Common myeloid progenitor, CD34-positive (primary cell): ENCODE measurements at regions not wholly inside any gene's neighbourhood (a gene's known extent, or its start where the extent isn't known, plus 50 kb on each side); places are given as distances from the start of the nearest gene placed in this dataset.

Source experiments
- CTCF ChIA-PET: fragments of 350-600 bp; sonication (Branson Sonifier 250); formaldehyde crosslinking; loops from one replicate; lab custom pipeline; 2021; ENCODE audit warnings: antibody characterized with exemption; lab: Charles Lee
- POLR2A ChIA-PET: fragments of 350-600 bp; sonication (Branson Sonifier 250); formaldehyde crosslinking; loops from one replicate; lab custom pipeline; 2021; ENCODE audit warnings: antibody characterized with exemption; lab: Charles Lee
- DNase-seq, 3 donors: peaks; one replicate each; pipeline versions ENCODE4 v3.0.0 to v3.0.0-alpha.2; 2013
- H3K27ac ChIP-seq, 2 experiments: 1 replicate in 1 of 2; 2 replicates in 1 of 2; pipeline ENCODE4 v1.7.0; 2013; ENCODE audit warnings: inconsistent platforms in 2 of 2, low read length in 2 of 2, mild to moderate bottlenecking in 2 of 2, low read depth in 1 of 2, moderate library complexity in 1 of 2; ENCODE audit not compliant: severe bottlenecking in 2 of 2, insufficient read depth in 1 of 2, poor library complexity in 1 of 2
- H3K27me3 ChIP-seq, 5 experiments: replicated peaks in 2 of 5; 1 replicate in 3 of 5; 2 replicates in 2 of 5; pipeline versions ENCODE4 v1.6.1 to v1.7.0; 2013; ENCODE audit warnings: low read length in 4 of 5, mild to moderate bottlenecking in 2 of 5, moderate library complexity in 2 of 5, inconsistent platforms in 1 of 5; ENCODE audit not compliant: insufficient read depth in 5 of 5, control insufficient read depth in 4 of 5
- H3K36me3 ChIP-seq, 4 experiments: 1 replicate in 2 of 4; 2 replicates in 2 of 4; pipeline versions ENCODE4 v1.6.1 to v1.7.0; 2013; ENCODE audit warnings: low read length in 3 of 4, control low read depth in 1 of 4, mild to moderate bottlenecking in 1 of 4; ENCODE audit not compliant: control insufficient read depth in 4 of 4, insufficient read depth in 4 of 4
- H3K4me1 ChIP-seq, 4 experiments: 1 replicate in 3 of 4; 2 replicates in 1 of 4; pipeline versions ENCODE4 v1.6.1 to v1.7.1; 2013; ENCODE audit warnings: low read length in 3 of 4, mild to moderate bottlenecking in 3 of 4, control low read depth in 1 of 4, inconsistent platforms in 1 of 4, moderate library complexity in 1 of 4; ENCODE audit not compliant: control insufficient read depth in 4 of 4, insufficient read depth in 4 of 4; ENCODE audit errors: control extremely low read depth in 1 of 4
- H3K4me3 ChIP-seq, 7 experiments: 1 replicate in 4 of 7; 2 replicates in 3 of 7; pipeline versions ENCODE4 v1.5.1 to v1.7.0; 2013; ENCODE audit warnings: mild to moderate bottlenecking in 7 of 7, low read length in 6 of 7, moderate library complexity in 6 of 7, inconsistent platforms in 2 of 7, low read depth in 2 of 7, control low read depth in 1 of 7; ENCODE audit not compliant: insufficient read depth in 4 of 7, control insufficient read depth in 1 of 7; ENCODE audit errors: extremely low read depth in 1 of 7
- H3K9me3 ChIP-seq, 5 experiments: 1 replicate in 4 of 5; 2 replicates in 1 of 5; pipeline versions ENCODE4 v1.6.1 to v1.7.1; 2013; ENCODE audit warnings: low read length in 4 of 5, mild to moderate bottlenecking in 2 of 5, inconsistent platforms in 1 of 5, low read depth in 1 of 5, moderate library complexity in 1 of 5; ENCODE audit not compliant: control insufficient read depth in 4 of 5, insufficient read depth in 2 of 5; ENCODE audit errors: control extremely low read depth in 1 of 5
- WGBS: methylation state at CpG from one replicate; pipeline ENCODE4 v1.1.5; 2013; ENCODE audit not compliant: insufficient coverage; 5-methylcytosine and 5-hydroxymethylcytosine counted together

DNA sequence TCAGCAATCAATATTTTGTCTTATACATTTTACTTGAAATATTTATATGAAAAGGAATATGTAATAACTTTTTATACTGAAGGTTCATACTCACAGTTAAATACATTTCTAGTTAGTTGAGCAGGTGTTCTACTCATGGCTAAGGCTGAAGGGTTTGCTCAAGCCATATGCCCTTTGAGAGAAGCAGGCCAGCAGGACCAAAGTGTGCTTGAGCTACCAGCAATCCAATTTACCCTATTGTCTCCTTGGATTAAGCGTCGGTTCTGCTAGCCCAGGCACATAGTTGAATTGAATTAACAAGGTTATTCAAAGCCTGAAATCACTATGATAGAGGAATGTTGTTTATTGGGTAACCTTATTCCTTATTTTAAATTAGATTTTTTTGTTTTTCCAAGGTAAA, 151.5 kb upstream of the BACE2 start:
- WGBS, result no CpG with 5 or more reads among the region's 2 CpGs
- Histone ChIP-seq H3K4me3 (no peak overlapping the region), H3K27ac (no peak overlapping the region), H3K9me3 (no peaks in the 10 kb centered on the region), H3K36me3 (no peaks in the 10 kb centered on the region), H3K27me3 (peaks cover 0 to 2% (median 0%) of the 10 kb centered on the region in 5 experiments), H3K4me1 (no peaks in the 10 kb centered on the region)
- ChIA-PET POLR2A (no interaction called here), CTCF (no interaction called here)
- no peak for DNase-seq

DNA sequence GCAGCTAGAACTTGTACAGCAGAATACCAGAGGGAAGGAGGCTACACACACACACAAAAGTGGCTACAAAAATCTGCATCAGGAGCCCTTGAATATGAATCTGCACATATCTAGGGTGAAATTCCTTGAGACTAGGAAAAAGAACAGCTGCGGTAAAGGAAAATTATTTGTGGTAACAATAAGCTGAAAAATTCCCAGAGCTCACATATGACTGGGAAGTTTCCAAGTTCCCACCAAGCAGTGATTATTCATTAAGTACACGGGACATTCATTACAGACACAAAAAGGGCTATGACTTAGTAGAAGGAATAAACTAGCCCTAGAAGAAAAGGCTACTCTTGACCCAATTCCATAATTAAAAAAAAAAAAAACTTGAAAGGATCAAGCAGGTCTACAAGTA, 149.5 kb upstream of the BACE2 start:
- no peaks in the 10 kb centered on the region for H3K4me1 ChIP-seq
- H3K27me3 ChIP-seq, result peaks cover 0 to 3% (median 0%) of the 10 kb centered on the region in 5 experiments
- DNase-seq, result no peak
- H3K27ac ChIP-seq, result no peak overlapping the region
- H3K9me3 ChIP-seq, result no peaks in the 10 kb centered on the region
- H3K4me3 ChIP-seq, result no peak overlapping the region
- ChIA-PET CTCF (no interaction called here), POLR2A (no interaction called here)
- no peaks in the 10 kb centered on the region for H3K36me3 ChIP-seq
- WGBS, result 100% methylated on average over 1 of the region's 2 CpGs

DNA sequence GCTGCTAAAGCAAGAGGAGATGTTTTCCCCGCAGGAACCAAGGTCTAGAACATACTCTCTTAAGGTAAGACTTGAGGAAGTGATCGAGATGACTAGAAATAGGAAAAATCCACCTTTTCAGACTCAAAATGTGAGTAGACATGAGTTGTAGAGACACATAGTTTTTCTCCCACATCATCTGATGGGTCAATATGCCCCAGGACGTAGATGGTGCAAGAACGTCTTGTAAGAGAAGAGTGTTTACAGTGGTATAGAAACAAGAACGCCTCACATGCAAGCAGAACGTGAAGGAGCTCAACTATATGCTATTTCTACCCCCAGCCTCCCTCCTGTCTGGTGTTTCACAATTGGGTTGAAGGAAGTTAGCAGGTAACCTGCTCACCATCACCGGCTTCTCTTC, 144.0 kb upstream of the BACE2 start:
- H3K9me3 ChIP-seq, result peaks cover 0 to 1% (median 0%) of the 10 kb centered on the region in 5 experiments
- 94% methylated on average over 2 of the region's 7 CpGs for WGBS
- H3K4me3 ChIP-seq, result no peak overlapping the region
- no peak for DNase-seq
- POLR2A ChIA-PET, result no interaction called here
- CTCF ChIA-PET, result no interaction called here
- no peak overlapping the region for H3K27ac ChIP-seq
- peaks cover 0 to 2% (median 0%) of the 10 kb centered on the region in 5 experiments for H3K27me3 ChIP-seq
- no peaks in the 10 kb centered on the region for H3K36me3 ChIP-seq
- H3K4me1 ChIP-seq, result no peaks in the 10 kb centered on the region

DNA sequence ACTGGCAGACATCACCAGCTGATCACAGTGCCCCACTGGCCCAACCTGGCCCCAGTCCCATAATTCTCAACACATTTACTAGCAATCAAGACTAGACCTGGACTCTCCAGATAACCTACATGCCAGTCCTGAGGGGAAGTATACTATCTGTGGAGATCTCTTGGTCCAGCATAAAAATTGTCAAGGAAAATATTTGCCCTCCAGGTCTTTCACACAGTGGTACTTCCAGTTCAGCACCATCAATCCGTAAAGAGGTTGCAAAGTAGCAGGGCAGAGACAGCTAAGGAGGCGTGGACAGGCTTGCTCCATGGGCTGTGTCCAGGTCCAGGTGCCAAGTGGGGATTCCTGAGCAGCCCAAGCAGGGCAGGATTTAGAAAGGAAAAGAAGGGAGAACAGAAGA, 143.6 kb upstream of the BACE2 start:
- H3K27ac ChIP-seq, result no peak overlapping the region
- peaks cover 0 to 1% (median 0%) of the 10 kb centered on the region in 5 experiments for H3K9me3 ChIP-seq
- H3K4me1 ChIP-seq, result no peaks in the 10 kb centered on the region
- peaks cover 0 to 3% (median 0%) of the 10 kb centered on the region in 5 experiments for H3K27me3 ChIP-seq
- WGBS, result 93% methylated on average over 2 of the region's 2 CpGs
- ChIA-PET CTCF (no interaction called here), POLR2A (no interaction called here)
- H3K36me3 ChIP-seq, result no peaks in the 10 kb centered on the region
- DNase-seq, result no peak
- no peak overlapping the region for H3K4me3 ChIP-seq

DNA sequence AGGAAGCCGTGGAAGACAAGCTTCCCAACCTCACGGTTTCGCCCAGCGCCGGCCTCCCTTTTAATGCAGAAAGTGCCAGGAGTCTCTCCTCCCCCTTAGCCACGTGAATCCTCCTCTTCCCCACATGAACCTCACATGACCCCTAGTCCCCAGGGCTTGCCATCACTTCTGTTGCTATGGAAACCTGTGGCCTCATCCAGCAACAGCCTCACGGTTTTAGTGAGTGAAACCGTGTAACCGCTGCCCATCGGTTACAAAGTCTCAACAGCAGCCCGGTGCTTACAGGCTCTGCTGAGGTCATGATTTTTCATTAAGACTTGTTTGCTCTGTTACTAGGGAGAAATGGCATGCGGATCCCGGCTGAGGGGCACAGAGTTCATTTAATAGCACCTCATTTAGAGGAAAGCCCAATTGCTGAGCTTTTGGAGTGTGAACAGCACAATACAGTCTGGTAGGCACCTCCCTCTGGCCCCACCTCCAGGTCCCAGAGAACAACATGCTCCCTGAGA, 143.2 kb upstream of the BACE2 start:
- 88% methylated on average over 10 of the region's 13 CpGs for WGBS
- Histone ChIP-seq H3K27ac (no peak overlapping the region), H3K36me3 (no peaks in the 10 kb centered on the region), H3K4me3 (no peak overlapping the region), H3K27me3 (peaks cover 0 to 6% (median 0%) of the 10 kb centered on the region in 5 experiments), H3K9me3 (peaks cover 0 to 1% (median 0%) of the 10 kb centered on the region in 5 experiments), H3K4me1 (no peaks in the 10 kb centered on the region)
- DNase-seq, result no peak
- ChIA-PET POLR2A (no interaction called here), CTCF (no interaction called here)

DNA sequence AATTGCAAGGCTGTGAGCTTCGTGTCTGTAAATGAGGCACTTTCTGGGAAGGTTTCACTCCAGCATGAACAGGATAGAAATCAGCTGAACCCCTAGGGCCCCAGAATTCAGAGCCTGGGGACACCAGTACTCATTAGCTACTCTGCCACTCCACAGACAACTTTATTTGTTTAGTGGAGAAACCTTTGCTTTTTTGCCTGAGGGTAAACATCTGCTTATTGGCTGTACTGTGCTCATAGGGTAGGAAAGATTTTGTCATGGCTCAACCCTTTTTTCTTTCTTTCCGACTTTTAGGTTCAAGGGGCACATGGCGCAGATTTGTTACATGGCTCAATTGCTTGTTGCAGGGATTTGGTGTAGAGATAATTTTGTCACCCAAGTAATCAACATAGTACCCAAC, 138.4 kb upstream of the BACE2 start:
- no CpG with 5 or more reads among the region's 3 CpGs for WGBS
- Histone ChIP-seq H3K9me3 (peaks cover 0 to 1% (median 0%) of the 10 kb centered on the region in 5 experiments), H3K36me3 (no peaks in the 10 kb centered on the region), H3K4me3 (no peak overlapping the region), H3K27me3 (peaks cover 0 to 9% (median 0%) of the 10 kb centered on the region in 5 experiments), H3K4me1 (no peaks in the 10 kb centered on the region), H3K27ac (no peak overlapping the region)
- DNase-seq, result no peak
- ChIA-PET CTCF (no interaction called here), POLR2A (no interaction called here)

DNA sequence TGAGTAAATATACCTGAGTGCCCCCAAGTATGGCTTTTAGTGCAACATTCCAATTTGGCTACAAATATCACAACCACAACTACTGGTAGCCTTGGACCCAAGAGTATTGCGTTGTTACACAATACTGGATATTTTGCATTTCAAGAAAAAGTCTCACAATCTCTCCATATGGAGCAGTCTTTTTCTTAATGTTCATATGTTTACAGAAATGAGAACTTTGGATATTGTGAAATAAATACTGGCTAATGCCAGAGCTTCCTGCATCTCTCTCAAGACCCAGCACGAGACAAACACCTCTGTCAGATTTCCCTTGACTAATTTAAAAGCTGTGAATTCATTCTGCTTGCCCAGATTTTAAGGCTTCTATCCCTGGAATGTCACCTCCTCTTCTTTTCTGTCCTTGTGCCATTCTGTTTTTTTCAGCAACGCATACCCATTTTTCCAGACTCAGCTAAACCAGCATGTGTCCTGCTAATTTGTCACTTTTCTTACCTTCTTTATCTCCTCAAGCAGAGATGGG, 136.2 kb upstream of the BACE2 start:
- ChIA-PET CTCF (no interaction called here), POLR2A (no interaction called here)
- 88% methylated on average over 2 of the region's 3 CpGs for WGBS
- Histone ChIP-seq H3K9me3 (peaks cover 0 to 3% (median 0%) of the 10 kb centered on the region in 5 experiments), H3K36me3 (no peaks in the 10 kb centered on the region), H3K4me3 (no peak overlapping the region), H3K4me1 (no peaks in the 10 kb centered on the region), H3K27me3 (peaks cover 0 to 9% (median 0%) of the 10 kb centered on the region in 5 experiments), H3K27ac (no peak overlapping the region)
- DNase-seq, result no peak
